H1 (cell line): ENCODE measurements at regions not wholly inside any gene's neighbourhood (a gene's known extent, or its start where the extent isn't known, plus 50 kb on each side); places are given as distances from the start of the nearest gene placed in this dataset.

Experiments used
- CTCF ChIA-PET: fragments of 300-600 bp; sonication (Branson Sonifier 250); formaldehyde crosslinking; loops from one replicate; lab custom pipeline; 2021; ENCODE audit not compliant: partially characterized antibody; lab: Charles Lee
- POLR2A ChIA-PET: fragments of 300-600 bp; sonication (Branson Sonifier 250); formaldehyde crosslinking; loops from one replicate; lab custom pipeline; 2021; ENCODE audit warnings: inconsistent platforms; ENCODE audit not compliant: partially characterized antibody; lab: Charles Lee
- DNase-seq, 2 experiments: peaks; one replicate each; pipeline versions ENCODE4 v3.0.0 to v3.0.0-alpha.2; 2010 to 2022; ENCODE audit warnings: low spot score in 2 of 2, low read depth in 1 of 2, mixed read lengths in 1 of 2
- FAIRE-seq: peaks from 2 replicates; lab custom pipeline; 2011; peaks lifted over from hg19 to GRCh38; lab: Jason Lieb, UNC
- H2AFZ ChIP-seq: 2 replicates; pipeline ENCODE4 v1.8.1; 2012; ENCODE audit warnings: low read length, inconsistent platforms
- H2AK5ac ChIP-seq: 2 replicates; pipeline ENCODE4 v1.6.1; 2013; ENCODE audit warnings: low read depth, low read length
- H2BK120ac ChIP-seq: replicated peaks from 2 replicates; pipeline ENCODE3; 2013; ENCODE audit warnings: low read depth, low read length, inconsistent platforms
- H2BK12ac ChIP-seq: 2 replicates; pipeline ENCODE4 v1.6.1; 2013; ENCODE audit warnings: low read depth, low read length
- H2BK15ac ChIP-seq: 2 replicates; pipeline ENCODE4 v1.6.1; 2013; ENCODE audit warnings: low read length
- H2BK20ac ChIP-seq: 2 replicates; pipeline ENCODE4 v1.6.1; 2013; ENCODE audit warnings: low read length
- H2BK5ac ChIP-seq: 2 replicates; pipeline ENCODE4 v1.6.1; 2013; ENCODE audit warnings: low read depth, low read length
- H3K14ac ChIP-seq: 2 replicates; pipeline ENCODE4 v1.6.1; 2013; ENCODE audit warnings: inconsistent platforms; ENCODE audit not compliant: insufficient read length
- H3K18ac ChIP-seq: 2 replicates; pipeline ENCODE4 v1.6.1; 2013; ENCODE audit warnings: low read length; ENCODE audit errors: extremely low read depth
- H3K23ac ChIP-seq: 2 replicates; pipeline ENCODE4 v1.6.1; 2013; ENCODE audit warnings: inconsistent platforms; ENCODE audit not compliant: insufficient read length
- H3K23me2 ChIP-seq: 2 replicates; pipeline ENCODE4 v1.6.1; 2013; ENCODE audit warnings: low read depth, low read length
- H3K27ac ChIP-seq: 2 replicates; pipeline ENCODE4 v1.6.1; 2011; ENCODE audit warnings: low read depth, low read length, inconsistent platforms
- H3K27me3 ChIP-seq, 4 experiments: replicated peaks in 1 of 4; 1 replicate in 1 of 4; 2 replicates in 3 of 4; pipeline versions ENCODE4 v1.6.1 to v1.8.1; 2011 to 2013; ENCODE audit warnings: low read length in 3 of 4, mild to moderate bottlenecking in 3 of 4, inconsistent platforms in 2 of 4, mixed read lengths in 2 of 4, moderate library complexity in 1 of 4; ENCODE audit not compliant: control insufficient read depth in 3 of 4, insufficient read depth in 3 of 4; ENCODE audit errors: extremely low read depth in 1 of 4
- H3K36me3 ChIP-seq, 4 experiments: 2 replicates each; pipeline versions ENCODE4 v1.6.1 to v1.8.1; 2011 to 2013; ENCODE audit warnings: mild to moderate bottlenecking in 4 of 4, low read length in 3 of 4, moderate library complexity in 2 of 4, control low read depth in 1 of 4, inconsistent platforms in 1 of 4; ENCODE audit not compliant: insufficient read depth in 4 of 4, control insufficient read depth in 2 of 4
- H3K4ac ChIP-seq: replicated peaks from 2 replicates; pipeline ENCODE3; 2013; ENCODE audit warnings: low read length, low read depth, mixed read lengths, inconsistent platforms; ENCODE audit not compliant: insufficient read length
- H3K4me1 ChIP-seq, 4 experiments: replicated peaks in 1 of 4; 1 replicate in 1 of 4; 2 replicates in 3 of 4; pipeline versions ENCODE4 v1.6.1 to v1.8.1; 2011 to 2013; ENCODE audit warnings: low read length in 3 of 4, inconsistent platforms in 2 of 4, mixed read lengths in 1 of 4; ENCODE audit not compliant: insufficient read depth in 4 of 4, control insufficient read depth in 3 of 4
- H3K4me2 ChIP-seq, 2 experiments: 2 replicates each; pipeline versions ENCODE4 v1.6.1 to v1.8.1; 2011 to 2013; ENCODE audit warnings: low read depth in 2 of 2, low read length in 2 of 2, control low read depth in 1 of 2, inconsistent platforms in 1 of 2, mild to moderate bottlenecking in 1 of 2; ENCODE audit not compliant: insufficient read depth in 1 of 2
- H3K4me3 ChIP-seq, 4 experiments: fragments of 200-600, 300-600 bp in 1 of 4; sonication (generic), shearing (Covaris generic), sonication (Bioruptor Twin) in 1 of 4; 2 replicates each; pipeline versions ENCODE4 v1.5.1 to v1.8.1; 2011 to 2016; ENCODE audit warnings: low read length in 4 of 4, low read depth in 3 of 4, control low read depth in 2 of 4, inconsistent platforms in 2 of 4, mild to moderate bottlenecking in 2 of 4, mixed read lengths in 1 of 4, moderate library complexity in 1 of 4; ENCODE audit not compliant: insufficient read depth in 2 of 4; ENCODE audit errors: extremely low read depth in 1 of 4
- H3K56ac ChIP-seq: replicated peaks from 2 replicates; pipeline ENCODE3; 2013; ENCODE audit warnings: low read depth, mild to moderate bottlenecking, mixed read lengths, low read length, inconsistent platforms; ENCODE audit not compliant: insufficient read length
- H3K79me1 ChIP-seq: 2 replicates; pipeline ENCODE4 v1.6.1; 2013; ENCODE audit warnings: low read depth, low read length, control low read depth
- H3K79me2 ChIP-seq, 2 experiments: 2 replicates each; pipeline versions ENCODE4 v1.6.1 to v1.8.1; 2012 to 2013; ENCODE audit warnings: low read length in 2 of 2, mild to moderate bottlenecking in 2 of 2, inconsistent platforms in 1 of 2; ENCODE audit not compliant: insufficient read depth in 2 of 2, control insufficient read depth in 1 of 2
- H3K9ac ChIP-seq, 4 experiments: replicated peaks in 1 of 4; 1 replicate in 1 of 4; 2 replicates in 3 of 4; pipeline versions ENCODE4 v1.6.1 to v1.8.1; 2011 to 2013; ENCODE audit warnings: low read depth in 3 of 4, low read length in 3 of 4, control low read depth in 2 of 4, mild to moderate bottlenecking in 2 of 4, moderate library complexity in 2 of 4, inconsistent platforms in 1 of 4; ENCODE audit errors: extremely low read depth in 1 of 4
- H3K9me3 ChIP-seq, 2 experiments: 2 replicates each; pipeline versions ENCODE4 v1.6.1 to v1.8.1; 2012 to 2013; ENCODE audit warnings: mild to moderate bottlenecking in 2 of 2, moderate library complexity in 2 of 2, control low read depth in 1 of 2, inconsistent platforms in 1 of 2, low read depth in 1 of 2, low read length in 1 of 2, mixed read lengths in 1 of 2; ENCODE audit not compliant: insufficient read depth in 2 of 2
- H4K20me1 ChIP-seq, 2 experiments: replicated peaks in 1 of 2; 2 replicates each; pipeline versions ENCODE3 to v1.8.1; 2011 to 2013; ENCODE audit warnings: inconsistent platforms in 2 of 2, low read length in 2 of 2, mild to moderate bottlenecking in 1 of 2; ENCODE audit not compliant: insufficient read depth in 2 of 2, control insufficient read depth in 1 of 2
- H4K5ac ChIP-seq: 2 replicates; pipeline ENCODE4 v1.6.1; 2013; ENCODE audit warnings: low read length, low read depth, mixed read lengths, inconsistent platforms; ENCODE audit not compliant: insufficient read length
- H4K8ac ChIP-seq: 2 replicates; pipeline ENCODE4 v1.8.0; 2013; ENCODE audit warnings: mild to moderate bottlenecking, moderate library complexity, low read length, inconsistent platforms; ENCODE audit not compliant: insufficient read depth; ENCODE audit errors: extremely low read depth
- H4K91ac ChIP-seq: replicated peaks from 2 replicates; pipeline ENCODE3; 2013; ENCODE audit warnings: low read length, mixed read lengths, inconsistent platforms; ENCODE audit not compliant: insufficient read length
- BCL11A ChIP-seq, 2 experiments: IDR thresholded peaks; one replicate each; pipeline ENCODE4 v1.6.1; 2011; ENCODE audit warnings: low read depth in 2 of 2, low read length in 2 of 2, mild to moderate bottlenecking in 2 of 2
- EZH2 ChIP-seq: fragments of 200-600 bp; sonication (generic); IDR thresholded peaks from 2 replicates; pipeline ENCODE4 v1.7.1; 2012; ENCODE audit warnings: low read depth, mild to moderate bottlenecking, moderate library complexity, low read length, inconsistent platforms; ENCODE audit not compliant: severe bottlenecking
- KDM4A ChIP-seq: IDR thresholded peaks from one replicate; pipeline ENCODE4 v1.7.1; 2012; ENCODE audit warnings: low read depth, mild to moderate bottlenecking, moderate library complexity, low read length, inconsistent platforms; ENCODE audit not compliant: severe bottlenecking
- POU5F1 ChIP-seq: IDR thresholded peaks from 2 replicates; pipeline ENCODE4 v1.6.1; 2011; ENCODE audit warnings: low read depth, mild to moderate bottlenecking, low read length, moderate library complexity
- SIN3A ChIP-seq, 2 experiments: IDR thresholded peaks in 1 of 2; conservative IDR thresholded peaks in 1 of 2; 2 replicates each; pipeline ENCODE4 v1.6.1; 2011 to 2012; ENCODE audit warnings: low read length in 2 of 2, improper control_type of control experiment in 1 of 2, low read depth in 1 of 2, mild to moderate bottlenecking in 1 of 2
- SP4 ChIP-seq: IDR thresholded peaks from 2 replicates; pipeline ENCODE4 v1.6.1; 2012; ENCODE audit warnings: low read length, inconsistent platforms
- WGBS, 2 experiments: shearing (Covaris generic) in 1 of 2; methylation state at CpG; one replicate each; pipeline versions ENCODE4 v1.1.6 to v1.1.7; 2013 to 2015; ENCODE audit warnings: low lambda C conversion rate in 2 of 2, mixed read lengths in 2 of 2, inconsistent platforms in 1 of 2, low coverage in 1 of 2, missing lambda C conversion rate in 1 of 2; ENCODE audit not compliant: insufficient replicate concordance in 2 of 2, insufficient coverage in 1 of 2, insufficient read length in 1 of 2; ENCODE audit errors: extremely low coverage in 1 of 2, missing lambda C conversion rate in 1 of 2; 5-methylcytosine and 5-hydroxymethylcytosine counted together

GRCh38 chr13:40120781-40121180 is 465.3 kb downstream of the COG6 start:
- no peak overlapping the region for H2AK5ac ChIP-seq
- no peaks in the 10 kb centered on the region; a peak in 1 of 7 replicates for H3K27me3 ChIP-seq
- H3K36me3 ChIP-seq = no peaks in the 10 kb centered on the region
- H3K4me1 ChIP-seq = peaks cover 0 to 2% (median 0%) of the 10 kb centered on the region in 4 experiments; a peak in 1 of 7 replicates
- H3K4me3 ChIP-seq = no peak overlapping the region
- no peak overlapping the region for H3K14ac ChIP-seq
- H3K9me3 ChIP-seq = peaks cover 0 to 5% of the 10 kb centered on the region in 2 experiments; a peak in 1 of 4 replicates
- no peak overlapping the region for H4K91ac ChIP-seq
- no peak overlapping the region for H3K4ac ChIP-seq
- no peak overlapping the region for H3K9ac ChIP-seq
- H3K56ac ChIP-seq = no peak overlapping the region
- no peak for DNase-seq
- H2AFZ ChIP-seq = no peak overlapping the region
- no peak overlapping the region for H2BK12ac ChIP-seq
- ChIA-PET POLR2A (no interaction called here), CTCF (no interaction called here)
- H2BK20ac ChIP-seq = no peak overlapping the region
- H3K27ac ChIP-seq = no peak overlapping the region
- WGBS, 2 experiments = 87% methylated on average over 4 of the region's 4 CpGs; no CpG with 5 or more reads in 1 of the 2 experiments
- no peak overlapping the region for H3K23ac ChIP-seq
- no peak overlapping the region for H3K18ac ChIP-seq
- H4K5ac ChIP-seq = no peak overlapping the region
- no peak overlapping the region for H2BK5ac ChIP-seq
- TF ChIP-seq BCL11A (IDR thresholded peaks at IDR 0.05; ENCODE audit: low read depth in 2 of 2, low read length in 2 of 2) (no peak), SP4 (no peak), KDM4A (no peak), SIN3A (conservative IDR thresholded peaks at IDR 0.05 in 1 of 2, IDR thresholded peaks at IDR 0.05 in 1 of 2; ENCODE audit: low read depth in 1 of 2, low read length in 2 of 2) (no peak), EZH2 (no peak), POU5F1 (no peak)
- H3K23me2 ChIP-seq = no peaks in the 10 kb centered on the region
- no peak for FAIRE-seq
- H3K79me2 ChIP-seq = no peaks in the 10 kb centered on the region
- H3K79me1 ChIP-seq = no peaks in the 10 kb centered on the region
- no peak overlapping the region for H2BK120ac ChIP-seq
- no peak overlapping the region for H2BK15ac ChIP-seq
- no peak overlapping the region for H3K4me2 ChIP-seq
- no peaks in the 10 kb centered on the region for H4K20me1 ChIP-seq
- no peak overlapping the region for H4K8ac ChIP-seq
